Right lung (tissue), 2 donors: ENCODE measurements at regions not wholly inside any gene's neighbourhood (a gene's known extent, or its start where the extent isn't known, plus 50 kb on each side); places are given as distances from the start of the nearest gene placed in this dataset.

Experiments
- DNase-seq, 2 donors: peaks; one replicate each; pipeline ENCODE4 v3.0.0-alpha.2; 2013

- DNase-seq, result no peak
These were observed 293.2 kb upstream of the HABP2 start for GRCh38 chr10:113259576-113260226.

- no peak for DNase-seq
These were observed 291.7 kb upstream of the HABP2 start for GRCh38 chr10:113261161-113261560.

- DNase-seq, result no peak
These were observed 291.2 kb upstream of the HABP2 start for GRCh38 chr10:113261611-113262091.

- no peak for DNase-seq
These were observed 289.8 kb upstream of the HABP2 start for GRCh38 chr10:113263056-113263455.

GRCh38 chr10:113264333-113265131, 288.3 kb upstream of the HABP2 start:
- no peak for DNase-seq

GRCh38 chr10:113266147-113266546, 286.7 kb upstream of the HABP2 start:
- no peak for DNase-seq

GRCh38 chr10:113267619-113268562, 285.0 kb upstream of the HABP2 start:
- DNase-seq, result no peak

- DNase-seq, result no peak
These were observed 283.5 kb upstream of the HABP2 start for GRCh38 chr10:113269333-113269732.

GRCh38 chr10:113272511-113272910, 280.3 kb upstream of the HABP2 start:
- no peak for DNase-seq

- DNase-seq, result peak in 1 of 2 donors; percentile 29
These were observed 279.4 kb upstream of the HABP2 start for GRCh38 chr10:113273181-113274163.

- DNase-seq, result no peak
These were observed 278.6 kb upstream of the HABP2 start for GRCh38 chr10:113274176-113274829.

- DNase-seq, result no peak
These were observed 274.6 kb upstream of the HABP2 start for GRCh38 chr10:113278221-113278620.

GRCh38 chr10:113278664-113279063, 274.2 kb upstream of the HABP2 start:
- DNase-seq, result no peak

GRCh38 chr10:113279262-113279661, 273.6 kb upstream of the HABP2 start:
- no peak for DNase-seq

GRCh38 chr10:113282564-113282963, 270.3 kb upstream of the HABP2 start:
- DNase-seq, result no peak

GRCh38 chr10:113283189-113283588, 269.7 kb upstream of the HABP2 start:
- DNase-seq, result no peak

- no peak for DNase-seq
These were observed 268.2 kb upstream of the HABP2 start for GRCh38 chr10:113284635-113285034.

- no peak for DNase-seq
These were observed 267.5 kb upstream of the HABP2 start for GRCh38 chr10:113285305-113285704.

GRCh38 chr10:113287592-113287991, 265.3 kb upstream of the HABP2 start:
- no peak for DNase-seq

- DNase-seq, result no peak
These were observed 262.7 kb upstream of the HABP2 start for GRCh38 chr10:113290137-113290536.
